Neural progenitor cell (in vitro differentiated cells): ENCODE measurements at regions not wholly inside any gene's neighbourhood (a gene's known extent, or its start where the extent isn't known, plus 50 kb on each side); places are given as distances from the start of the nearest gene placed in this dataset.

Experiments used
- EZH2 ChIP-seq: fragments of 200-600 bp; sonication (generic); IDR thresholded peaks from 2 replicates; pipeline ENCODE4 v1.6.1; 2017; ENCODE audit warnings: antibody characterized with exemption, mild to moderate bottlenecking, moderate library complexity
- TF ChIP-seq, protein P1 (sequence below): fragments of 200-600 bp; sonication (generic); IDR thresholded peaks from 2 replicates; pipeline ENCODE4 v1.5.1; 2017; ENCODE audit warnings: antibody characterized with exemption, mild to moderate bottlenecking

GRCh38 chr4:181013162-181013561, 1230.0 kb upstream of the TENM3 start:
- TF ChIP-seq, protein P1, sequence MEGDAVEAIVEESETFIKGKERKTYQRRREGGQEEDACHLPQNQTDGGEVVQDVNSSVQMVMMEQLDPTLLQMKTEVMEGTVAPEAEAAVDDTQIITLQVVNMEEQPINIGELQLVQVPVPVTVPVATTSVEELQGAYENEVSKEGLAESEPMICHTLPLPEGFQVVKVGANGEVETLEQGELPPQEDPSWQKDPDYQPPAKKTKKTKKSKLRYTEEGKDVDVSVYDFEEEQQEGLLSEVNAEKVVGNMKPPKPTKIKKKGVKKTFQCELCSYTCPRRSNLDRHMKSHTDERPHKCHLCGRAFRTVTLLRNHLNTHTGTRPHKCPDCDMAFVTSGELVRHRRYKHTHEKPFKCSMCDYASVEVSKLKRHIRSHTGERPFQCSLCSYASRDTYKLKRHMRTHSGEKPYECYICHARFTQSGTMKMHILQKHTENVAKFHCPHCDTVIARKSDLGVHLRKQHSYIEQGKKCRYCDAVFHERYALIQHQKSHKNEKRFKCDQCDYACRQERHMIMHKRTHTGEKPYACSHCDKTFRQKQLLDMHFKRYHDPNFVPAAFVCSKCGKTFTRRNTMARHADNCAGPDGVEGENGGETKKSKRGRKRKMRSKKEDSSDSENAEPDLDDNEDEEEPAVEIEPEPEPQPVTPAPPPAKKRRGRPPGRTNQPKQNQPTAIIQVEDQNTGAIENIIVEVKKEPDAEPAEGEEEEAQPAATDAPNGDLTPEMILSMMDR, result no peak
- no peak for TF ChIP-seq EZH2
